EL (cell line): ENCODE measurements at regions not wholly inside any gene's neighbourhood (a gene's known extent, or its start where the extent isn't known, plus 50 kb on each side); places are given as distances from the start of the nearest gene placed in this dataset.
A peak's percentile ranks its signal among the peaks of the same experiment; 100 is the strongest.
"Not testable (repeated sequence)": the region's sequence is repeated elsewhere in the genome, so short reads cannot be mapped to it uniquely, and the experiment has no call there.

Experiments used
- DNase-seq: peaks from one replicate; pipeline ENCODE4 v3.0.0-alpha.2; 2016

- DNase-seq = no peak
Observed at GRCh38 chr18:44569391-44570055, 111.2 kb upstream of the SETBP1 start.

DNA sequence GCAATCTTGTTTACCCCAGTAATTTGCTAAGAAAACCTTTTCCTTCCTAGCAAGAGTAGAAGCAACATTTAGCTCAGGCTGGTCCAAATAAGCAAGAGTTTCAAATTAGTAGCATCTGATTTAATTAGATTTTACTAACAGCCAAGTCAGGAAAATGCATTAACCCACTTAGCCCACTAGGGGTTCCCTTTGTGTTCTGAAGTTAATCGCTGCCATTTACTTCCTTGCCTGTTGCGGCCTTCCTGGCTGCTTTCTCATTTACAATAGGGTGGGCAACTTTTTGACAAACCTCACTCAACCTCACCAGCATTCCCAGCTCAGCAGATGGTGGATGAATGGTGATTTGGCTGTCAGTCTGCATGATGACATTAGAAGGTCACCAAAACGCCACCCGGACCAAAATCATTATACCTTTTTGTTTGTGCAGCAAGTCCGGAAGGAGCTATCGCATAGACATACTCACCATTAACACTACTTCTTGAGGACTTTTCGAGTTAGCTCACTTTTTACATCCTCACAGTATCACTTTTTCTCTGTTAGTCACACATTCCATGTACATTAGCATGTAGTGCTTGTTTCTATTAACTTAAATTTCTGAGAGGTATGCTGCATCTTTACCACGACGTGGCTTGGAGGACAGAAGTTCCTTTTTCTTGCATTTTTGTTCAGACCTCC is 101.5 kb upstream of the SETBP1 start:
- DNase-seq = peak; percentile 75

DNA sequence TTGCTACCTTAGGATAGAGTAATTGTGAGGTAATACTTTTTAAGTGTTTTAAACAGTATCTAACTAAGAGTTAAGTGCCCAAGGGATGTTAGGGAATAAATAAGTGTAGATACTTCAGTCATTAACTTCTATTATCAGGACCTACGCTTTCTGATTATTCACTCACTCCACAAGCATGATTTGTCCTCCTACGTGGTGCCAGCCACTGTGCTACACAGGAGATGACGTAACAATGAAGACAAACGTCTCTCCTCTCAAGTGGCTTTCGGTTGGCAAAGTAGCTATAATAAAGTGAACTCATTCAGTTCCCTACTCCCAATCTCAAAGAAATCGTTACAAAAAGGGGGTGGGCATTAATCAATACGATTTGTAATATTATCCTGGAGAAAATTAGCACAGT is 100.9 kb upstream of the SETBP1 start:
- DNase-seq = no peak

DNA sequence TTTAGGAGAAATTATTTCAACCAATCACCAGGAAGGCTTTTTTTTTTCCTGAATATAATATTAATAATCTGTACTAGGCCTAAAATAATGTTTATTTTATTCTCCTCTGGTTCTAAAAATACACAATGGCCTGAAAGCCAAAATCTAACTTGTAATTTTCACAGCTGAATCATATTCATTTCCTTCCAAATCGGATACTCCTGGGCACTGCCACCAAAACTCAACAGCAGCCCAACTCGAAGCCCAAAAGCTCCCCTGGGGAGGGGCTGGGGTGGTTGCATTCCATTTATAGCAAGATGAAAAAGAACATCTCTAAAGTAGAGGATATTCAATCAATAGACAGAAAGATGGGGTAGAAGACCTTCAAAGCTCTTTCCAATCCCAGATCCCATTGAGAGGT is 100.5 kb upstream of the SETBP1 start:
- DNase-seq = no peak

DNA sequence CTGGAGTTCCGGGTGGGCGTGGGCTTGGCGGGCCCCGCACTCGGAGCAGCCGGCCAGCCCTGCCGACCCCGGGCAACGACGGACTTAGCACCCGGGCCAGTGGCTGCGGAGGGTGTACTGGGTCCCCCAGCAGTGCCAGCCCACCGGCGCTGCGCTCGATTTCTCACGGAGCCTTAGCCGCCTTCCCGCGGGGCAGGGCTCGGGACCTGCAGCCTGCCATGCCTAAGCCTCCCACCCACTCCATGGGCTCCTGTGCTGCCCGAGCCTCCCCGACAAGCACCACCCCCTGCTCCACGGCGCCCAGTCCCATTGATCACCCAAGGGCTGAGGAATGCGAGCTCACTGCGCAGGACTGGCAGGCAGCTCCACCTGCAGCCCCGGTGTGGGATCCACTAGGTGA is 99.9 kb upstream of the SETBP1 start:
- not testable (repeated sequence) for DNase-seq

- DNase-seq = no peak
Observed at GRCh38 chr18:44582456-44582855, 98.2 kb upstream of the SETBP1 start.

- DNase-seq = no peak
Observed at GRCh38 chr18:44584900-44585299, 95.8 kb upstream of the SETBP1 start.

DNA sequence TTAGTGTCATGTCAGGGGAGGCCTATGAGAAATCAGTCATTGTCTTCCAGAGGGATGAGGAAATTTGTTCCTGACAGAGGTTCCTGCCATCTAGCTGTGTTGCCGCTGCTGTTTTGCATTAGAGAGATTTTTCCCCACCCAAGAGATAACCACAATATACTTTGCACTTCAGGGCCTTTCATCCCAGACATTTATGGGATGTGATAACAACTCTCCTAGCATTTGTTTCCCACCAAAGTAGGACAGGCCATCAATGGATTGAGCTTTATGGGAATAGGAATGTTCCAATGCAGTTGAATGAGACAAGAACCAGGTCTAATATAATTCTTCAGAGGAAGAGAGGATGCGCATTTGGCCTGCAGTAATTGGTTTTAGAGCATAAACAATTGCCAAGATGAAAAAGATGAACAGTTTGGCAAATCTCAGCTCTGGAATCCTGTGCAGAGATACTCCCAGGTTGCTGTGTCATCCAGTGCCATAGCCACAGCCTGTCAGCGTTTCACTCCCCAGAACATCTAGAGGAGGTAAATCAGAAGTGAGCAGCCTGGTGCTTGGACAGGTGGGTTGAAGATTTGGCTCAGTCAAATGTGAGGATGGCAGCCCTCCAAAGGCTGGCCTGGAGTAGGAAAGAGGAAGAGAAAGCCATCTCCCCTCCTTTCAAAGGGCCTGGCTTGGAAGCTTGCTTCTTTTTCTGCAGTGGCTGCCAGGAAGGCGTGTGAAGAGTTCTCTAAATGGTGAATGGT is 93.7 kb upstream of the SETBP1 start:
- no peak for DNase-seq

DNA sequence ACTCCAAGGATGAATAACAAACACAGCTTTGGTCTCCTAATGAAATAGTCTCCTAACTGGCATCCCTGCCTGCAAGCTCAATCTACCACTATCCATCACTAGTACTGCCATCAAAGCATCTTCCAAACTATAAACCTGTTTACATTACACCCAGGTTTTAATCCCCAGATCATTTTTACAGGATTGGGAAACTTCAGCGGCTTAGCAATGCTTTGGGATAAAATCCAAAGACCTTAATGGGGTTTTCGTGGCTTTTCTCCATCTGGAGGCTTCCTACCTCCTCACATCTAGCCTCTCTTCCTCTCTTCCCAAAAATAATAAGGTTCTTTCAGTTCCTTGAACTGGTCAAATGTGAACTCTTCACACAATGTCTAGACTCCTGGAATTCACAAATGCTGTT is 92.2 kb upstream of the SETBP1 start:
- DNase-seq = no peak

DNA sequence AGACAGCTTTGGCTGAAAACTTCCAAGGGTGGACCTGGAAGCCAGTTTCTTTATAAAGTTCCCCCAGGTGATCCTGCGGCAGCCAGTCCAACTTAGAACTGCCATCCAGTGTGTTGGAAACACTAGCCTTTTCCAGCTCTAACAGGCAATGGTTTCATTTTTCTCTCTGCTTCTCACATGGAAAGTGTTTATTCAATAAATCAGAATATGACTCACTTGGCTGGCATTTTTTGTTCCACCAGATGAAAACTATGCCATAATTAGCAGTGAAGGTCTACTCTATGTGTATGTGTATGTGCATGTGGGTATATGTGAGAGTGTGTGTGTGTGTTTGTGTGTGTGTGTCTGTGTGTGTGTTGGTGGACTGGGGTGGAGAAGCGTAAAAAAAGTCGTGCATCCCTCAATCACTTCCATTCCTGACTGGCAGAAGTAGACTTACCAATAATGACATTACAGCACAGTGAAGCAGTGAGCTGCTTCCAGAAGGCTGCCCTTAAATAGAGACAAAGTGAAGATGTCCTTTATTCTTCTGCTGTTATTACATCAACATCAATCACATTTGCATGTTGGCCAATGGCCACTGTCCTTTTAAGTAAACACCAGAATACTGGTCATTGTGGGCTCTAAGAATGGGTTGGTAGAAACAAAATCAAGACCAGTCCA is 90.9 kb upstream of the SETBP1 start:
- DNase-seq = peak; percentile 87

DNA sequence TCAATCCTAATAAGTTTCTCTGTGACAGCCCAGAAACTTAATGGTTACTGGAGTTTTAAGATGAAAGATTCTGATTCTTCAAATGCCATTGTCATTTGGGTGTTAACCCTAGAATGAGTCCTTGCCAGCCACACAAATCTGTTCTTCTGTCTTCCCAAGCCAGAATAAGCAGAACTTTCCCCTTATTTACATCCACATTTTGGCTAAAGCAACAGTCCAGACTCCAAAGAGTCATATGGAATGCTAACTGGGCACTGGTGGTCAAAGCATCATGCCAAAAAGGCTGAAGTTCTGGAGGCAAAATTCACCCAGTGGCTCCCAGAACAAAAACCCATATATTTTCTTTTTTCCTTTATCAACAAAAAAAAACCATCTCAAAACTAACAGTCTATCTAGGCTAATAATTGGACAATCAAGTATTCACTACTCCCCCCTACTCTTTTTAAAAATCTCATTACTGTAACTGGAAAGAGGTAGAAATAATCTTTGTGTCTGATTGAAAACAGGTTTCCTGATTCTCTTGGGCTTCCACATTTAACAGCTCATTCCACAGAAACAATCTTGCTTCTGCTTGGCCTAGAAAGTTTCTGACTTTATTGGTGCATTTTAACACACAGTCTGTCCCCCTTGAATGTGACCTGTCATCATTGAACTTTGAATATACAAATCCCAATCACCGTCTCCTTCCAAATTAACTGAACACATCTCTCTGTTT is 89.6 kb upstream of the SETBP1 start:
- no peak for DNase-seq

GRCh38 chr18:44592639-44593038 is 88.0 kb upstream of the SETBP1 start:
- DNase-seq = peak; percentile 61

DNA sequence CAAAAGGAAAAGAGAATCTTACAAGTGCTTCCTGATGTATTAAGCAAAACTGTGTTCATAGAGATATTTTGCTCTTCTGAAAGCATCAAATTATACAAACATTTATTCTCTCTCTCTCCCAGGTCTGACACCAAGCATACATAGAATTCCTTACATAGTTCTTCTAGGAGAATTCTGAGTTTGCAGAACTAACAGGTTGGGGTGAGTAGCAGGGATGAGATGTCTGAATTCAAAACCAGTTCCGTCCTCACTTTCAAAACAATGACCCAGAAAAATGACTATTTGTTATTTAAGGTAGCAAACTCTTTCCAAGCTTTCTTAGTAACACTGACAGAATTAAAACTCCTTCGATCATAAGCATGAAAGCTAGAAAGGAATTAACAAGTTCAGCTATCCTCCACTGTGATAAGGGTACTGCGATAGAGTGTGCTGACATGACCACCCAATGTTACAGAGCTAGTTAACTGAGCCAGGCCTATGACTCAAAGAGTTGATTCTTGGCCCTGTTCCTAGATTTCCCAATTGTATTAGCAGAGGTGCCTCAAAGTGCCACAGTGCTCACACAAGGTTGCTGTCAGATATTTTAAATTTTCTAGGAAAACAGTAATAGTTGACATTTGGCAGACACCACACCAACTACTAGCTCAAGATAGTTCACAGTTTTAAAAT is 85.8 kb upstream of the SETBP1 start:
- peak; percentile 85 for DNase-seq

- DNase-seq = no peak
Observed at GRCh38 chr18:44597797-44598196, 82.9 kb upstream of the SETBP1 start.

- no peak for DNase-seq
Observed at GRCh38 chr18:44598514-44598913, 82.2 kb upstream of the SETBP1 start.

- DNase-seq = peak; percentile 25
Observed at GRCh38 chr18:44599412-44599811, 81.3 kb upstream of the SETBP1 start.

DNA sequence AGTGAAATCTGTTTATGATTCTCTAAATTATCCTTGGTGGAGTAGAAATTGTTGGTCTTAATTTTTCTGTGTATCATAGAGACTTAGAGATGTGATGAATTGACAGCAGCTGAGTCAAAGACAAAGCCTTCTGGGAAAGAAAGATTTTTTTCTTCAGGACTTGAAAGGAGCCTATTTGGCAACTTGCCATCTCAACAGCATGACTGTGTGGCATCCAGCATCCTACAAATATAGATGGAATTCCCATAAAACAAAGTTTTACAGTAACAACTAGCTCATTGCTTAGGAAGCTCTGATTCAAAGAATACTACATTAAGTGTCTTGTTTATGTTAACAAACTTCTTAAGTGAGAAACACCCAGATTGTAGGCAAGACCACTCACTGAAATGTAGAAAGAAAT is 79.2 kb upstream of the SETBP1 start:
- DNase-seq = peak; percentile 94

GRCh38 chr18:44602380-44602779 is 78.3 kb upstream of the SETBP1 start:
- DNase-seq = peak; percentile 89

DNA sequence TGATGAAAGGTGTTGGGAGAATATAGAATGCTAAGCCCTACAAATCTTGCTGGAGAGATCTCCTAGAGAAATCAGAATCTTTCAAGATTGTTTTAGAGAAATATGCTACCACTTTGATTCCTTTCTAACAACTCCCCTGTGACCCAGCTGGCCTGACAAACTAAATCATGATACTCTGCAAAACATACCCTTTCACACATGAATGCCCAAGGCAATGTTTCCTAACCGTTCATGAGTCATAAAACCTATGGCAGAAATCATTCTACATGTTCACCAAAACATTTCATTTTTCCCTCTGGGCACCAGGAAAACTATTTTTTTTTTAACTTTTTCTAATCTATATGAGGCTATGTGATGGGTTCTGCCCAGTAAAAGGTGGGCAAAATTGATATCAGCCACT is 77.8 kb upstream of the SETBP1 start:
- DNase-seq = peak; percentile 88

- peak; percentile 30 for DNase-seq
Observed at GRCh38 chr18:44609181-44609941, 71.3 kb upstream of the SETBP1 start.

DNA sequence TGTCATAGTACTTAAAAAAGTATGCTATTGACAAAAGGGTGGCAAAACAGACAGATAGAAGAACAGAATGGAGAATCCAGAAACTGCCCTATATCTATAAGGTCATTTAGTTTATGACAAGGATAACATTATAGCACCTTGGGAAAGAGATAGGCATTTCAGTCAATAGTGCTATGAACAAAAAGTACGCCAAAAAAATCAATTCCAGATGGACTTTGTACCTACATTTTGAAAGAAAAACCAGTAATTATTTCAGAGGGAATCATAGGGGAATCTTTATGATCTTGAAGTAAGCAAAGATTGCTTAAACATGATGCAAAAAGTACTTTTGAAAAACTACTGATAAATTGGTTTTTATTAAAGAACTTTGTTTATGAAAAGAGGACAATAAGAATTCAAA is 59.9 kb upstream of the SETBP1 start:
- no peak for DNase-seq

GRCh38 chr18:44624052-44624451 is 56.6 kb upstream of the SETBP1 start:
- no peak for DNase-seq
